A549 (cell line): ENCODE measurements at regions not wholly inside any gene's neighbourhood (a gene's known extent, or its start where the extent isn't known, plus 50 kb on each side); places are given as distances from the start of the nearest gene placed in this dataset.

Source experiments
- CTCF ChIP-seq: fragments of >200 bp; sonication (Bioruptor Twin); formaldehyde crosslinking; IDR thresholded peaks from 3 replicates; pipeline ENCODE4 v1.5.1; 2016
- EHMT2 ChIP-seq: fragments of 200-600 bp; sonication (generic); IDR thresholded peaks from 2 replicates; pipeline ENCODE4 v1.6.1; 2016; ENCODE audit warnings: antibody characterized with exemption, low read depth, mild to moderate bottlenecking, moderate library complexity
- ELK1 ChIP-seq: fragments of 150-350 bp; IDR thresholded peaks from 2 replicates; pipeline ENCODE4 v1.6.1; 2014; ENCODE audit warnings: low read depth, mild to moderate bottlenecking, low read length
- EP300 ChIP-seq, 2 experiments: fragments of >200 bp; sonication (Bioruptor Twin); formaldehyde crosslinking; IDR thresholded peaks; 2 replicates in 1 of 2; 3 replicates in 1 of 2; pipeline ENCODE4 v1.6.1; 2016 to 2017
- FOSB ChIP-seq: fragments of 250-450 bp; sonication (Bioruptor Pico); IDR thresholded peaks from 2 replicates; pipeline ENCODE4 v1.5.0; 2020; ENCODE audit warnings: mild to moderate bottlenecking, moderate library complexity
- KDM5A ChIP-seq: fragments of 200-600 bp; sonication (generic); IDR thresholded peaks from 2 replicates; pipeline ENCODE4 v1.6.1; 2016; ENCODE audit warnings: antibody characterized with exemption, mild to moderate bottlenecking
- NR3C1 ChIP-seq: fragments of >200 bp; sonication (Bioruptor Twin); formaldehyde crosslinking; IDR thresholded peaks from 3 replicates; pipeline ENCODE4 v1.6.1; 2017
- POLR2A ChIP-seq: IDR thresholded peaks from 2 replicates; pipeline ENCODE4 v1.6.1; 2012; ENCODE audit warnings: mild to moderate bottlenecking, low read length
- RCOR1 ChIP-seq: fragments of 150-350 bp; IDR thresholded peaks from 2 replicates; pipeline ENCODE4 v1.6.1; 2014; ENCODE audit warnings: antibody characterized with exemption, low read length, low read depth
- REST ChIP-seq: fragments of 200-600 bp; sonication (generic); IDR thresholded peaks from 2 replicates; pipeline ENCODE4 v1.6.1; 2016; ENCODE audit warnings: antibody characterized with exemption, mild to moderate bottlenecking, moderate library complexity
- RFX5 ChIP-seq: fragments of 450-650 bp; IDR thresholded peaks from 2 replicates; pipeline ENCODE4 v1.7.1; 2014; ENCODE audit warnings: antibody characterized with exemption, mild to moderate bottlenecking, moderate library complexity
- SREBF2 ChIP-seq: fragments of 450-650 bp; IDR thresholded peaks from 2 replicates; pipeline ENCODE4 v1.6.1; 2014; ENCODE audit warnings: mild to moderate bottlenecking, moderate library complexity
- ZFP36 ChIP-seq: fragments of 450-650 bp; IDR thresholded peaks from 2 replicates; pipeline ENCODE4 v1.6.1; 2014; ENCODE audit warnings: borderline replicate concordance; ENCODE audit not compliant: partially characterized antibody

- TF ChIP-seq CTCF (no peak), EP300 (IDR thresholded peaks at IDR 0.05) (no peak), POLR2A (no peak), RFX5 (no peak), ZFP36 (no peak), EHMT2 (no peak), ELK1 (no peak), RCOR1 (no peak), SREBF2 (no peak), FOSB (CRISPR knock-in tag) (no peak), NR3C1 (no peak), REST (no peak), KDM5A (no peak)
Observed at GRCh38 chr15:96435841-96436240, 105.3 kb downstream of the NR2F2 start.
